ENCODE measurements at regions not wholly inside any gene's neighbourhood (a gene's known extent, or its start where the extent isn't known, plus 50 kb on each side); places are given as distances from the start of the nearest gene placed in this dataset.

DNA sequence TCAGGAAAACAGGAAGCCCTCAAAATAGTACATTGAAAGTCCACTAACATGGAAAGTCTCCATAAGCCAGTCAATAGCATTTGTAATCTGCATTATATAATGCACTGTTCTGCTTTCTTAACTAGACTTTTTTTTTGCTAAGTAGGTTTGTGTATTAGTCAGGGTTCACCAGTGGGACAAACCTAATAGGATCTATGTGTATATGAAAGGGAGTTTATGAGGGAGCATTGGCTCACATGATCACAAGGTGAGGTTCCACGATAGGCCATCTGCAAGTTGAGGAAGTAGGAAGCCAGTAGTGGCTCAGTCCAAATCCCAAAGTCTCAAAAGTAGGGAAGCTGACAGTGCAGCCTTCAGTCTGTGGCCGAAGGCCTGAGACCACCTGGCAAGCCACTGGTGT, 116.0 kb downstream of the MXRA5 start:
- TF ChIP-seq ZFX (CRISPR knock-in tag; IDR thresholded peaks at IDR 0.05; ENCODE audit: low read depth) = no peak
- no peak for TF ChIP-seq GATAD2A (CRISPR knock-in tag; IDR thresholded peaks at IDR 0.05)
- TF ChIP-seq POLR2A (IDR thresholded peaks at IDR 0.05; ENCODE audit: insufficient read depth in 1 of 2, low read depth in 2 of 2, low read length in 2 of 2) = no peak
